KMS-11 (cell line): ENCODE measurements at regions not wholly inside any gene's neighbourhood (a gene's known extent, or its start where the extent isn't known, plus 50 kb on each side); places are given as distances from the start of the nearest gene placed in this dataset.
"Not testable (repeated sequence)": the region's sequence is repeated elsewhere in the genome, so short reads cannot be mapped to it uniquely, and the experiment has no call there.

Source experiments
- H2AFZ ChIP-seq: fragments of 200-600 bp; sonication (generic); 2 replicates; pipeline ENCODE4 v1.6.1; 2016; ENCODE audit warnings: antibody characterized with exemption, mixed run types, low read depth
- H3K27ac ChIP-seq: fragments of 200-600 bp; sonication (generic); 2 replicates; pipeline ENCODE4 v1.6.1; 2016; ENCODE audit warnings: mild to moderate bottlenecking, mixed run types
- H3K27me3 ChIP-seq: fragments of 200-600 bp; sonication (generic); 2 replicates; pipeline ENCODE4 v1.6.1; 2017; ENCODE audit warnings: mild to moderate bottlenecking, low read depth, mixed run types, moderate library complexity; ENCODE audit not compliant: insufficient read depth
- H3K36me3 ChIP-seq: fragments of 200-600 bp; sonication (generic); 2 replicates; pipeline ENCODE4 v1.6.1; 2017; ENCODE audit warnings: mild to moderate bottlenecking, mixed run types; ENCODE audit not compliant: insufficient read depth
- H3K4me1 ChIP-seq: fragments of 200-600 bp; sonication (generic); 2 replicates; pipeline ENCODE4 v1.6.1; 2016; ENCODE audit warnings: mild to moderate bottlenecking, low read depth, mixed run types; ENCODE audit not compliant: poor library complexity, severe bottlenecking
- H3K4me2 ChIP-seq: fragments of 200-600 bp; sonication (generic); 2 replicates; pipeline ENCODE4 v1.7.0; 2016; ENCODE audit warnings: mild to moderate bottlenecking, mixed run types
- H3K4me3 ChIP-seq: fragments of 200-600 bp; sonication (generic); IDR thresholded peaks from 2 replicates; pipeline ENCODE4 v1.6.1; 2017; ENCODE audit warnings: low read depth, low read length, mixed read lengths; ENCODE audit not compliant: insufficient read depth
- H3K79me2 ChIP-seq: fragments of 200-600 bp; sonication (generic); 2 replicates; pipeline ENCODE4 v1.6.1; 2016; ENCODE audit warnings: low read depth, mixed run types; ENCODE audit not compliant: insufficient read depth
- H3K9ac ChIP-seq: fragments of 200-600 bp; sonication (generic); 2 replicates; pipeline ENCODE4 v1.6.1; 2016; ENCODE audit warnings: mild to moderate bottlenecking, mixed run types
- H4K20me1 ChIP-seq: fragments of 200-600 bp; sonication (generic); 2 replicates; pipeline ENCODE4 v1.6.1; 2016; ENCODE audit warnings: mild to moderate bottlenecking, mixed run types; ENCODE audit not compliant: insufficient read depth
- CTCF ChIP-seq: fragments of 200-600 bp; sonication (generic); conservative IDR thresholded peaks from 2 replicates; pipeline ENCODE4 v1.6.1; 2017; ENCODE audit warnings: low read depth, mild to moderate bottlenecking, antibody characterized with exemption, low read length, moderate library complexity, mixed read lengths

GRCh38 chr2:48202863-48203642 lies 111.4 kb upstream of the FOXN2 start:
- H3K9ac ChIP-seq: no peak overlapping the region
- no peak overlapping the region for H2AFZ ChIP-seq
- H3K4me2 ChIP-seq: no peak overlapping the region
- no peaks in the 10 kb centered on the region for H4K20me1 ChIP-seq
- H3K27me3 ChIP-seq: no peaks in the 10 kb centered on the region
- H3K36me3 ChIP-seq: no peaks in the 10 kb centered on the region
- H3K4me3 ChIP-seq: no peak overlapping the region
- TF ChIP-seq CTCF: no peak
- no peaks in the 10 kb centered on the region for H3K4me1 ChIP-seq
- H3K79me2 ChIP-seq: no peaks in the 10 kb centered on the region
- no peak overlapping the region for H3K27ac ChIP-seq

GRCh38 chr2:48203668-48204067 lies 110.8 kb upstream of the FOXN2 start:
- H3K36me3 ChIP-seq: no peaks in the 10 kb centered on the region
- no peak overlapping the region for H3K27ac ChIP-seq
- no peak overlapping the region for H3K4me3 ChIP-seq
- H3K4me1 ChIP-seq: no peaks in the 10 kb centered on the region
- H2AFZ ChIP-seq: no peak overlapping the region
- H3K27me3 ChIP-seq: no peaks in the 10 kb centered on the region
- TF ChIP-seq CTCF: no peak
- H3K9ac ChIP-seq: no peak overlapping the region
- H4K20me1 ChIP-seq: no peaks in the 10 kb centered on the region
- no peaks in the 10 kb centered on the region for H3K79me2 ChIP-seq
- no peak overlapping the region for H3K4me2 ChIP-seq

GRCh38 chr2:48204750-48205136 lies 109.7 kb upstream of the FOXN2 start:
- H3K27me3 ChIP-seq: no peaks in the 10 kb centered on the region
- H3K9ac ChIP-seq: no peak overlapping the region
- H3K36me3 ChIP-seq: no peaks in the 10 kb centered on the region
- no peak overlapping the region for H3K27ac ChIP-seq
- H3K4me3 ChIP-seq: no peak overlapping the region
- no peaks in the 10 kb centered on the region for H3K4me1 ChIP-seq
- H3K79me2 ChIP-seq: no peaks in the 10 kb centered on the region
- no peak for TF ChIP-seq CTCF
- no peak overlapping the region for H2AFZ ChIP-seq
- no peaks in the 10 kb centered on the region for H4K20me1 ChIP-seq
- no peak overlapping the region for H3K4me2 ChIP-seq

- no peaks in the 10 kb centered on the region for H3K27me3 ChIP-seq
- no peak overlapping the region for H3K4me3 ChIP-seq
- no peaks in the 10 kb centered on the region for H3K79me2 ChIP-seq
- no peak overlapping the region for H3K4me2 ChIP-seq
- H3K27ac ChIP-seq: no peak overlapping the region
- no peaks in the 10 kb centered on the region for H4K20me1 ChIP-seq
- H3K4me1 ChIP-seq: no peaks in the 10 kb centered on the region
- no peak for TF ChIP-seq CTCF
- H2AFZ ChIP-seq: no peak overlapping the region
- H3K36me3 ChIP-seq: no peaks in the 10 kb centered on the region
- H3K9ac ChIP-seq: no peak overlapping the region
Measured at GRCh38 chr2:48205137-48205798, 109.2 kb upstream of the FOXN2 start.

GRCh38 chr2:48206056-48206656 lies 108.3 kb upstream of the FOXN2 start:
- H3K27me3 ChIP-seq, H3K9ac ChIP-seq, H3K27ac ChIP-seq, H3K79me2 ChIP-seq, H3K4me1 ChIP-seq, H2AFZ ChIP-seq, H3K4me3 ChIP-seq, H3K36me3 ChIP-seq, H4K20me1 ChIP-seq, H3K4me2 ChIP-seq: not testable (repeated sequence)
